Stimulated activated CD8-positive, alpha-beta memory T cell treated with anti-CD3 and anti-CD28 coated beads, Interleukin-15, amount 100 ng/mL, for 1 hour (primary cell): ENCODE measurements at regions not wholly inside any gene's neighbourhood (a gene's known extent, or its start where the extent isn't known, plus 50 kb on each side); places are given as distances from the start of the nearest gene placed in this dataset.
A peak's percentile ranks its signal among the peaks of the same experiment; 100 is the strongest.
"Not testable (repeated sequence)": the region's sequence is repeated elsewhere in the genome, so short reads cannot be mapped to it uniquely, and the experiment has no call there.

Source experiments
- DNase-seq: peaks from one replicate; pipeline ENCODE4 v3.0.0-alpha.2; 2020; ENCODE audit warnings: low read depth

- DNase-seq, result no peak
These were observed 175.5 kb downstream of the OR2B2 start for GRCh38 chr6:27736686-27737085.

- DNase-seq, result no peak
These were observed 183.8 kb downstream of the OR2B2 start for GRCh38 chr6:27728442-27728841.

- no peak for DNase-seq
These were observed 185.6 kb downstream of the OR2B2 start for GRCh38 chr6:27726619-27727023.

GRCh38 chr6:27720607-27721580 lies 191.3 kb downstream of the OR2B2 start:
- DNase-seq, result no peak

- not testable (repeated sequence) for DNase-seq
These were observed 193.2 kb downstream of the OR2B2 start for GRCh38 chr6:27719039-27719438.

- no peak for DNase-seq
These were observed 205.8 kb downstream of the OR2B2 start for GRCh38 chr6:27706431-27706830.

GRCh38 chr6:27700337-27700736 lies 211.9 kb downstream of the OR2B2 start:
- no peak for DNase-seq

GRCh38 chr6:27694547-27694874 lies 217.7 kb downstream of the OR2B2 start:
- DNase-seq, result no peak

- DNase-seq, result no peak
These were observed 218.2 kb downstream of the OR2B2 start for GRCh38 chr6:27693766-27694546.

- not testable (repeated sequence) for DNase-seq
These were observed 219.2 kb upstream of the ZNF184 start for GRCh38 chr6:27692133-27692532.

- DNase-seq, result peak; percentile 75
These were observed 215.2 kb upstream of the ZNF184 start for GRCh38 chr6:27688014-27688586.

GRCh38 chr6:27687154-27688013 lies 214.5 kb upstream of the ZNF184 start:
- peak; percentile 45 for DNase-seq

- no peak for DNase-seq
These were observed 212.4 kb upstream of the ZNF184 start for GRCh38 chr6:27685279-27685678.

GRCh38 chr6:27684264-27685211 lies 211.6 kb upstream of the ZNF184 start:
- DNase-seq, result no peak

GRCh38 chr6:27679964-27680694 lies 207.2 kb upstream of the ZNF184 start:
- no peak for DNase-seq

GRCh38 chr6:27679308-27679963 lies 206.5 kb upstream of the ZNF184 start:
- DNase-seq, result no peak

- no peak for DNase-seq
These were observed 205.6 kb upstream of the ZNF184 start for GRCh38 chr6:27678469-27678868.

- DNase-seq, result no peak
These were observed 202.0 kb upstream of the ZNF184 start for GRCh38 chr6:27674882-27675281.

- DNase-seq, result no peak
These were observed 199.4 kb upstream of the ZNF184 start for GRCh38 chr6:27672113-27672799.
